ENCODE measurements at regions not wholly inside any gene's neighbourhood (a gene's known extent, or its start where the extent isn't known, plus 50 kb on each side); places are given as distances from the start of the nearest gene placed in this dataset.

GRCh38 chr3:166420071-166420470, 582.8 kb upstream of the BCHE start:
- Histone ChIP-seq H3K4me3 (no peak overlapping the region), H3K36me3 (ENCODE audit: low read depth) (no peaks in the 10 kb centered on the region), H3K4me1 (ENCODE audit: low read depth) (no peaks in the 10 kb centered on the region), H3K9me3 (peaks cover 2% of the 10 kb centered on the region)
- ATAC-seq (no peak), DNase-seq (no peak)
- intact Hi-C loops (cut with DNase I, micrococcal nuclease), result no loop called here
- no peak for TF ChIP-seq CTCF (IDR thresholded peaks at IDR 0.05)

- intact Hi-C loops (cut with DNase I, micrococcal nuclease), result no loop called here
- no peak for DNase-seq
- TF ChIP-seq CTCF (IDR thresholded peaks at IDR 0.05), result no peak
- no peaks in the 10 kb centered on the region for H3K9me3 ChIP-seq
- no peak overlapping the region for H3K4me3 ChIP-seq
- ATAC-seq, result no peak
- H3K36me3 ChIP-seq (ENCODE audit: low read depth), result no peaks in the 10 kb centered on the region
- H3K4me1 ChIP-seq (ENCODE audit: low read depth), result no peaks in the 10 kb centered on the region
These were observed 568.7 kb upstream of the BCHE start for GRCh38 chr3:166405896-166406295.

GRCh38 chr3:166405465-166405864, 568.2 kb upstream of the BCHE start:
- intact Hi-C loops (cut with DNase I, micrococcal nuclease), result no loop called here
- H3K9me3 ChIP-seq, result no peaks in the 10 kb centered on the region
- H3K36me3 ChIP-seq (ENCODE audit: low read depth), result no peaks in the 10 kb centered on the region
- ATAC-seq, result no peak
- no peaks in the 10 kb centered on the region for H3K4me1 ChIP-seq (ENCODE audit: low read depth)
- no peak for TF ChIP-seq CTCF (IDR thresholded peaks at IDR 0.05)
- no peak overlapping the region for H3K4me3 ChIP-seq
- DNase-seq, result no peak

DNA sequence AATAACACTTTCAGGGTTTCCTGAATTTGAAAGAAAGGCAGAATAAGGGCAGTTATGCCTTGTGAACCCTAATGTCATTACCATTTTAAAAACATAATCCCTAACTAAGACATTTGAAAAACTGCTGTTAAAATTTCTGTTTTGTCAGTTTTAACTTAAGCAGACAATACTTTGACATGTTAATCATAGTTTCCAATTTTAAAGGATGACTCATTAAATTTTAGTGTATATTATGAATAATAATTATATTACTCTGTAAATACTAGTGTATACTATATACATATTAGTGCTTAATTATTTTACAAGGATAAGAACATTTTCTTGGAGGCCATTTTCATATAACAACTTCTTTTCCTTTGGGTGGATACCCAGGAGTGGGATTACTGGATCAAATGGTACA, 553.1 kb upstream of the BCHE start:
- no peak for ATAC-seq
- Histone ChIP-seq H3K36me3 (ENCODE audit: low read depth) (no peaks in the 10 kb centered on the region), H3K4me3 (no peak overlapping the region), H3K9me3 (peaks cover 6% of the 10 kb centered on the region), H3K4me1 (ENCODE audit: low read depth) (no peaks in the 10 kb centered on the region)
- intact Hi-C loops (cut with DNase I, micrococcal nuclease), result no loop called here
- TF ChIP-seq CTCF (IDR thresholded peaks at IDR 0.05), result no peak
- no peak for DNase-seq

- Histone ChIP-seq H3K4me1 (ENCODE audit: low read depth) (no peaks in the 10 kb centered on the region), H3K4me3 (no peak overlapping the region), H3K9me3 (no peaks in the 10 kb centered on the region), H3K36me3 (ENCODE audit: low read depth) (no peaks in the 10 kb centered on the region)
- ATAC-seq, result no peak
- TF ChIP-seq CTCF (IDR thresholded peaks at IDR 0.05), result no peak
- DNase-seq, result no peak
- intact Hi-C loops (cut with DNase I, micrococcal nuclease), result no loop called here
These were observed 551.1 kb upstream of the BCHE start for GRCh38 chr3:166388321-166388720.

DNA sequence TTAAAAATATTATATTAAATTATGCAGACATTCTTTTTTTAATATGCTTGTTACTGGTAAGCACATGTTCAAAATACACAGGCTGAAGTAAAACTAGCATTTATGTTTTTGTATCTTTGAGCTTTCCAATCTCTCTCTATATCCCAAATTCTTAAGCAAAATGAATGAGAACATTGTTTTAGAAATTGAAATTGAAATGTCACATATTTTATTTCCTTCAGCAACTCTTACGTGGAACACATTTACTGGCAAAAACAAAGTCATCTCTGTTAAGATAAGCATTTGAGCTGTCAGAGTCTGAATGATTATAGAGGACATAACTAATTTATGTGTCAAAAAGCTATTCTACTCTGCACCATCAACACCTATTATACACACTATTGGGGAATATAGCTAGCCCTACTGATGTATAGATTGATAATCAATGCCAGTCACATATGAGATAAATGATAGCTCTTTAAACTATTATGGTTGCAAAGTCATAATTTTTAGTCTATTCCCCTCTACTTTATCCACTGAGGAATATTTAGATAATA, 535.4 kb upstream of the BCHE start:
- Histone ChIP-seq H3K9me3 (peaks cover 7% of the 10 kb centered on the region), H3K36me3 (ENCODE audit: low read depth) (no peaks in the 10 kb centered on the region), H3K4me1 (ENCODE audit: low read depth) (no peaks in the 10 kb centered on the region), H3K4me3 (no peak overlapping the region)
- ATAC-seq, result no peak
- DNase-seq, result no peak
- no peak for TF ChIP-seq CTCF (IDR thresholded peaks at IDR 0.05)
- intact Hi-C loops (cut with DNase I, micrococcal nuclease), result no loop called here
